NOMO-1 (cell line): ENCODE measurements at regions not wholly inside any gene's neighbourhood (a gene's known extent, or its start where the extent isn't known, plus 50 kb on each side); places are given as distances from the start of the nearest gene placed in this dataset.
"Not testable (repeated sequence)": the region's sequence is repeated elsewhere in the genome, so short reads cannot be mapped to it uniquely, and the experiment has no call there.

ENCODE experiments used
- DNase-seq, 2 experiments: peaks; one replicate each; lab custom pipeline; 2025; ENCODE audit not compliant: unreplicated experiment in 2 of 2; lab: John Stamatoyannopoulos, UW

GRCh38 chr4:91837608-91838029 is 466.1 kb upstream of the GRID2 start:
- no peak for DNase-seq

GRCh38 chr4:91838181-91838861 is 465.4 kb upstream of the GRID2 start:
- no peak for DNase-seq

- DNase-seq, result no peak
Observed at GRCh38 chr4:91840359-91840758, 463.4 kb upstream of the GRID2 start.

GRCh38 chr4:91846233-91846632 is 457.5 kb upstream of the GRID2 start:
- no peak for DNase-seq

GRCh38 chr4:91851456-91851855 is 452.3 kb upstream of the GRID2 start:
- no peak for DNase-seq

GRCh38 chr4:91887926-91888325 is 415.8 kb upstream of the GRID2 start:
- DNase-seq, result no peak

- not testable (repeated sequence) for DNase-seq
Observed at GRCh38 chr4:91891217-91891616, 412.5 kb upstream of the GRID2 start.

- no peak for DNase-seq
Observed at GRCh38 chr4:91894006-91894405, 409.8 kb upstream of the GRID2 start.

GRCh38 chr4:91904556-91904955 is 399.2 kb upstream of the GRID2 start:
- DNase-seq, result no peak

- no peak for DNase-seq
Observed at GRCh38 chr4:91909963-91910362, 393.8 kb upstream of the GRID2 start.

- no peak for DNase-seq
Observed at GRCh38 chr4:91914176-91914804, 389.5 kb upstream of the GRID2 start.

GRCh38 chr4:91916219-91916618 is 387.5 kb upstream of the GRID2 start:
- DNase-seq, result no peak

- no peak for DNase-seq
Observed at GRCh38 chr4:91924625-91925024, 379.1 kb upstream of the GRID2 start.

- no peak for DNase-seq
Observed at GRCh38 chr4:91935217-91935616, 368.5 kb upstream of the GRID2 start.

- DNase-seq, result no peak
Observed at GRCh38 chr4:91936311-91936710, 367.5 kb upstream of the GRID2 start.

GRCh38 chr4:91957963-91958362 is 345.8 kb upstream of the GRID2 start:
- no peak for DNase-seq

GRCh38 chr4:91958596-91958995 is 345.2 kb upstream of the GRID2 start:
- no peak for DNase-seq

- no peak for DNase-seq
Observed at GRCh38 chr4:91961504-91961903, 342.3 kb upstream of the GRID2 start.

GRCh38 chr4:91963486-91963885 is 340.3 kb upstream of the GRID2 start:
- DNase-seq, result no peak

GRCh38 chr4:91965166-91965565 is 338.6 kb upstream of the GRID2 start:
- DNase-seq, result no peak

GRCh38 chr4:91973479-91974153 is 330.1 kb upstream of the GRID2 start:
- DNase-seq, result no peak

GRCh38 chr4:91984466-91984865 is 319.3 kb upstream of the GRID2 start:
- DNase-seq, result no peak
